ENCODE measurements at regions not wholly inside any gene's neighbourhood (a gene's known extent, or its start where the extent isn't known, plus 50 kb on each side); places are given as distances from the start of the nearest gene placed in this dataset.

- in situ Hi-C loops (cut with HindIII; ENCODE audit: low sequenced_read_pairs): no loop called here
- H3K4me3 ChIP-seq (ENCODE audit: low read depth, low read length): no peak overlapping the region
- no peak for DNase-seq (ENCODE audit: low read depth)
- no peak for TF ChIP-seq CTCF (IDR thresholded peaks at IDR 0.05; ENCODE audit: low read depth, low read length, missing control alignments)
Observed at GRCh38 chr12:106003297-106003696, 135.5 kb downstream of the NUAK1 start.

GRCh38 chr12:106004289-106004688, 134.5 kb downstream of the NUAK1 start:
- TF ChIP-seq CTCF (IDR thresholded peaks at IDR 0.05; ENCODE audit: low read depth, low read length, missing control alignments): no peak
- no peak for DNase-seq (ENCODE audit: low read depth)
- in situ Hi-C loops (cut with HindIII; ENCODE audit: low sequenced_read_pairs): no loop called here
- no peak overlapping the region for H3K4me3 ChIP-seq (ENCODE audit: low read depth, low read length)

GRCh38 chr12:106006382-106006781, 132.4 kb downstream of the NUAK1 start:
- no peak overlapping the region for H3K4me3 ChIP-seq (ENCODE audit: low read depth, low read length)
- DNase-seq (ENCODE audit: low read depth): no peak
- in situ Hi-C loops (cut with HindIII; ENCODE audit: low sequenced_read_pairs): no loop called here
- TF ChIP-seq CTCF (IDR thresholded peaks at IDR 0.05; ENCODE audit: low read depth, low read length, missing control alignments): no peak

GRCh38 chr12:106006940-106007339, 131.8 kb downstream of the NUAK1 start:
- in situ Hi-C loops (cut with HindIII; ENCODE audit: low sequenced_read_pairs): no loop called here
- no peak for TF ChIP-seq CTCF (IDR thresholded peaks at IDR 0.05; ENCODE audit: low read depth, low read length, missing control alignments)
- DNase-seq (ENCODE audit: low read depth): no peak

GRCh38 chr12:106010741-106011140, 128.0 kb downstream of the NUAK1 start:
- DNase-seq (ENCODE audit: low read depth): no peak
- in situ Hi-C loops (cut with HindIII; ENCODE audit: low sequenced_read_pairs): no loop called here
- TF ChIP-seq CTCF (IDR thresholded peaks at IDR 0.05; ENCODE audit: low read depth, low read length, missing control alignments): no peak
- no peak overlapping the region for H3K4me3 ChIP-seq (ENCODE audit: low read depth, low read length)

More at GRCh38 chr12:106006940-106007339, 131.8 kb downstream of the NUAK1 start:
- H3K4me3 ChIP-seq (ENCODE audit: low read depth, low read length): no peak overlapping the region
